Activated CD4-positive, alpha-beta T cell treated with anti-CD3 and anti-CD28 coated beads for 48 hours (primary cell): ENCODE measurements at regions not wholly inside any gene's neighbourhood (a gene's known extent, or its start where the extent isn't known, plus 50 kb on each side); places are given as distances from the start of the nearest gene placed in this dataset.

Experiments
- DNase-seq: peaks from one replicate; pipeline ENCODE4 v3.0.0-alpha.2; 2020

DNA sequence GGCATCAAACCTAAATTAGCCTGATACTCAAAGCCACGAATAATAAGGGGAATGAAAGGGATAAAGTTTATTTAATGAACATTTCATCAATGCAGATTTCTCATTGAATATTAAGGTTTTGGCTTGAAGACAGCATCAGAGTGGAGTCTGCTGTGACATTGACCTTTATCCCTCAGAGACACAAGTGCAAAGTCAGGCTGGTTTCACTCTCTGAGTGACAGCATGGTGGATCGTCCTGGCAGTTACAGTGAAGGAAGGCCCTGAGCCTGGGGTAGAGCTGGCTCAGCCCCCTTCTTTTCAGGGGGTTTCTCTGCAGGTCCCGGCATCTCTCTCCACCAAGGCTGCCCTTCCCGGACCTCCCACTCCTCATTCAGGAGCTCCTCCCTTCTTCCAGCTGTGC lies 503.1 kb downstream of the PREX1 start:
- no peak for DNase-seq

DNA sequence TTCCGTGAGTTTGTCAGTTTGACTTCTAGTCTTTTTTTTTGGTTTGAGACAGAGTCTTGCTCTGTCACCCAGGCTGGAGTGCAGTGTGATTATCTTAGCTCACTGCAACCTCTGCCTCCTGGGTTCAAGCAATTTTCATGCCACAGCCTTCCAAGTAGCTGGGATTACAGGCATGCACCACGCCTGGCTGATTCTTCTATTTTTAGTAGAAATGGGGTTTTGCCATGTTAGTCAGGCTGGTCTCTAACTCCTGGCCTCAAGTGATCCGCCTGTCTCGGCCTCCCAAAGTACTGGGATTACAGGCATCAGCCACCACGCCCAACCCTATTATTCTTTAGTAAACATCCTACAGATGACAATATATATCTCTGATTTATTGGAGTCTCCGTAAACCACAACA lies 506.5 kb downstream of the PREX1 start:
- no peak for DNase-seq

- no peak for DNase-seq
Measured at GRCh38 chr20:48319943-48320584, 507.7 kb downstream of the PREX1 start.

DNA sequence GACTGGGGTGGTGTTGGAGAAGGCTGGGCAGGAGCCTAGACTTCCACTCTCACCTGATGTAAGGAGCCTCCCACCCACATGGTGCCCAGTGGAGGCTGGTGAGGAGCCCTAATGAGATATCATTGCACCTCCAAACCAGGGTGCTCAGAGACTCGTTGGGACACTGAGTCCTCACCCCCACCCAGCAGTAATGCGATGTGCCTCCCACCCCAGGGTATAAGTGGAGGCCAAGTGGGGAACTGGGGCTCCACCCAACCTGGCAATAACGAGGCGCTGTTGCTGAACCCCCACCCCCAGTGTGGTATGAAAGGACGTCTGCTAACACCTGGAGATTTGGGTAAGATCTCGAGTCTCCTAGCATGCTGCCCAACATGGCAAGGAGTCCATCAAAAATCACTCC lies 510.2 kb downstream of the PREX1 start:
- no peak for DNase-seq

DNA sequence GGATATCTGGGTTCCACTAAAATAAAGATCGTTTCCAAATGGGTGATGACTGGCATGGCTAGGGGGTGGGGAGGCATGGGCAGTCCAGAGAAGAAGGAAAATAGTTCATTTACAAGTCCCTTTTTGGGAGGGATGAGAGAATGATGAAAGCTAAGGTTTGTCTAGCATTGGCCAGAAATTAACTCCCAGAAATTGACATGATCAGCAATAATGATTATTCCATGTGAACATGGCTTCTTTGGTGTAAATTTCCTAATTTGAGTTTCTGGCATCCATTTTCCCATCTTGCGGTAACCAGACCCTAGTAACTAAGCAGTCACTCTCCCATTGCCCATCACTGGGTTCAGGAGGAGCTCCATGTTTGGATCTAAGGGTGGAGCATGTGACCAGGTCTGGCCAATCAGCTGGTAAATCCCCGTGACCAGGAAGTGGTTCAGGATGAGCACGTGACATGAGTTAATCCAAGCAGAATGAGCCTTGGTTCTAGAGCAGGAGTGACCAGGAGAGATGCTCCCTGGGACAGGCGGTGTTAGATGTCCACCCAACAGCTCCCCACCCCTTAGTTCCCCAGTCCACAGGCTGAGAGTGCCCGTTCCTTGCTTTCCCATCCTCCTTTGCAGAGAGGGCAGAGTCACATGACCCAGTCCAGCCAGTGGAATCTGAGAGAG lies 512.7 kb downstream of the PREX1 start:
- DNase-seq, result no peak

DNA sequence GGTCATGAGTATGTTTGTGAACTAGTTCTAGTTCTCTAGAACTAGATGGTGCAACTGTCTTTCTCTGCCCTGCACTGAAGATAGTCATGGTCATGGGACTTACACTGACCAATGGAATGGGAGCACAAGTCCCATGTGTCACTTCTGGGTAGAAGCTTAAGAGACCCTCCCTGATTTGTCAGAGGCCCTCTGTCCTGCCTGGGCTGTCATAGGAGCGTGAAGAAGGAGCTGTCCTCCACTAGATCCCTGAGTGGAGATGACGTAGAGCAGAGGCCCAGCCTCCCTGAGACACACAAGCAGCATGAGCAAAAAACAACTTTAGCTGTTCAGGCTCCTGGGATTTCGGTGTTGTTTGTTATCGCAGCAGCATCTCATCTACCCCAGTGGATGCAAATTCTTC lies 514.5 kb downstream of the PREX1 start:
- DNase-seq, result no peak

GRCh38 chr20:48311956-48312355 lies 515.8 kb downstream of the PREX1 start:
- DNase-seq, result no peak

DNA sequence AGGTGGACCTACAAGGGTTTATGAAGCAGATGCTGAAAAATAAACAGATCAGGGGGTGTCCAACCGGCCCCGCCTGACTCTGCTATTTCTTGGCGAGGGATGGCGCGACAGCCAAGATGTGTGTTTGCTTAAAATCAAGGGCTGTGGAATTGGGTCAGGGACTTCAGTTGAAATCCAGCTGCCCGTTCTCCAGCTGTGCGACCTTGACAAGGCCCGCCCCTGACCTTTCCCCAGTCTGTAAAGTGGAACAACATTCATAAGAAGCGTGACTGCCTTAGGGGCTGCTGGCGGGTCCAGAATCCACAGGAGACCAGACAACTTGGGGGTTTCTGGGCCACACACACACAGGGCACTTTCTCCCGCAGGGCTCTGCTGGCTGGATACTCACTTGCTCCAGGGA lies 517.5 kb downstream of the PREX1 start:
- DNase-seq, result no peak

GRCh38 chr20:48309293-48309692 lies 518.5 kb downstream of the PREX1 start:
- no peak for DNase-seq

- no peak for DNase-seq
Measured at GRCh38 chr20:48308882-48309281, 518.9 kb downstream of the PREX1 start.

DNA sequence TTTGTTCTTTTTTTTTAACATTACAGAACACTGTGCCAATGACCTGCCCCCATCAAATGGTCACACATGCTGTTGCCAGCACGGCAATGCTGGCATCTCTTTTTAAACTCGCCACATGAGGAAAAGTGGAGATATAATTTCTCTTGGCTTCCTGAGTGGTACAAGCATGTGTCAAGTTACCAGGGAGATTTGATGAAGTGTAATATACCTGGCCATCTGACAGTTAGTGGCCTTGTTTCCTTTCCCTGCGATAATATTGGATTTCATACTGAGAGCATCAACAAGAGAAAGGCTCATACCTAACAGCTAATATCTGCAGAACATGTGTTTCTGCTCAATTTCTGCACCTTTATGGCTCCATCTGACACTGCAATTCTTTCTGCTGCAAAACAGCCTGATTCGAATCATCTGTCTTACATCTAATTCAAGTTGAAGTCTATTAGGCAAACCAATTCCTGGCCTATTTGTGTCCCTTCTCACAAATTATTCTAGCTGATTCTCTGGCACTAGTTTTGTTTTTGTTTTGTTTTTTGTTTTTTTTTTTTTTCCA lies 519.5 kb downstream of the PREX1 start:
- no peak for DNase-seq

DNA sequence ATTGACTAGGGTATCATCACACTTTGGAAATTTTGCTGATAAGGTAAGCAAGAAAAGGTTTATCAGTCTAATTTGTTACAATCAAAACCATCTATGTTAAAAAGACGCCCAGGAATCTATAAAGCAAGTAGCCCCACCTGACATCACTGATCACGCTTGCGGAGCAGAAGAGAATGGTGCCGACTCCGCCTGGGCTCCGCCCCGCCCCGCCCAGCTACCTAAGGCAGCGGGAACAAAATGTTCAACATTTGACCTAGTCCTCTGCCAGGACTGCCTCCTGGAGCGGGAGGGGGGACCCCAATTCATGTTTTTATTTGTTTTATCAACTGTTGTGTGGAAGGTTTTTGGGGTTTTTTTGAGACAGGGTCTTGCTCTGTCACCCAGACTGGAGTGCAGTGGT lies 520.5 kb downstream of the PREX1 start:
- no peak for DNase-seq

- DNase-seq, result no peak
Measured at GRCh38 chr20:48302844-48303542, 517.7 kb upstream of the SULF2 start.

GRCh38 chr20:48302149-48302548 lies 516.9 kb upstream of the SULF2 start:
- no peak for DNase-seq

DNA sequence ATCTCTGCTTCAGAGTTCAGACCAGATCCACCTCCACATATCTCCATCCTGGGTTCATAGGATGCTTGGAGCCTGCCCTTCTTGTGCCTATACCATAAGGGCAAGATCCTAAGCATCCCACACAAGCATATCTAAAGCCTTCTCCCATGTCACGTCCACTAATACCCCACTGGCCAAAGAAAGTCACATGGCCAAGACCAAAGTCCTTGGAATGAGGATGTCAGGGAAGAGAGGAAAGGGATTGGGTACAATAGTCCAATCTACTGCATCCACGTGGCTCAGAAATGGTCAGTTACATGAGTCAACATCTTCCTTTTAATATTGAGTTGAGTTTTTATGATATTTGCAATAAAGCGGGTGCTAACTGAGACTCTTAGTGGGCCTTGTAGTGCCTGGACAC lies 515.9 kb upstream of the SULF2 start:
- DNase-seq, result no peak

GRCh38 chr20:48300529-48300928 lies 515.2 kb upstream of the SULF2 start:
- DNase-seq, result no peak

DNA sequence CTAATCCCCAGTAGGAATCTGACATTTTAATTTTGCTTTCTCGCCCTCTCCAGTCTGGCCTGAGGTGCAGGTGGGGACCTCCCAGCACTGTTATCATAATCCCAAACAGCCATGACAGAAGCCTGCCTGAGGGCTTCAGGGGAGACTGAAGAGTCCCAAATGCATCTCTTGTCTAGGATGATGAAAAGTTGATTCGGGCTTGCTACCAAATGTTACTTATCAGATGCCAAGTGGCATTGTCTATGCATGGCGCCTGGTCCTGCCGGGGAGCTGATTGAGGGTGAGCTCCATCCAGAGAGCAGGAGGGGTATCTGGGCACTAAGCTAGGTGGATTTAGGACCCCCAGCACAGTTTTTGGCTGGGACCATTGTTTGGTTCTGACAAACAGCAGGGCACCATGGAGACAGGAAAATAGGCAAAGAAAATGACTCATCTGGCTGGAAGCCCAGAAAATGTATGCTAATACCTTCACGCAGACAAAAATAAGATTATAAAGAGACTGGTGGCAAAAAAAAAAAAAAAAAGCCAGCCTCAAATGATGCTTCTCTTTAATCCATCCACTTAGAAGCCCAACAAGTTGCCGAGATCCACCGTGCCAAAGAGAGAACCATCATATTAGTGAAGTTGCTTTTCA lies 513.7 kb upstream of the SULF2 start:
- DNase-seq, result no peak

- DNase-seq, result no peak
Measured at GRCh38 chr20:48298433-48298832, 513.2 kb upstream of the SULF2 start.

DNA sequence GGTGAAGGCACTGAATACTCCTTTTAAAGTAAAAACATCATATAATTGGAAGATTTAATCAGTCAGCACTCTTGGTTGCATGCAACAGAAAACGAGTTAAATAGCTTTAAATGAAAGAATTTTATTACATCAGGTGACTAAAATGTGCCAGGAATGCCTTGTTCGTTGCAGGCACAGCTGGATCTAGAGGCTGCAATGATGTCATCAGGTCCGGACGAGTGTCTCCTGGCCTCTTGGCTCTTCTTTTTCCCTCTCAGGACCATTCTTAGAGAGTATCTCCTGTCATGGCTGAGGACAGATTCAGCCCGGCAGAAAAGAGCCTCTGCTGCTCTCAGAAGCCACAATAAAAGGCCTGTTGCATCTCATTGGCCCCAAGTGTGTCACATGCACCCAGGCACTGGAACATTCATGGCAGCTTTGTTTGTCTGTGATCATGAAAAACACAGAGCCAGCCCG lies 510.7 kb upstream of the SULF2 start:
- DNase-seq, result no peak

DNA sequence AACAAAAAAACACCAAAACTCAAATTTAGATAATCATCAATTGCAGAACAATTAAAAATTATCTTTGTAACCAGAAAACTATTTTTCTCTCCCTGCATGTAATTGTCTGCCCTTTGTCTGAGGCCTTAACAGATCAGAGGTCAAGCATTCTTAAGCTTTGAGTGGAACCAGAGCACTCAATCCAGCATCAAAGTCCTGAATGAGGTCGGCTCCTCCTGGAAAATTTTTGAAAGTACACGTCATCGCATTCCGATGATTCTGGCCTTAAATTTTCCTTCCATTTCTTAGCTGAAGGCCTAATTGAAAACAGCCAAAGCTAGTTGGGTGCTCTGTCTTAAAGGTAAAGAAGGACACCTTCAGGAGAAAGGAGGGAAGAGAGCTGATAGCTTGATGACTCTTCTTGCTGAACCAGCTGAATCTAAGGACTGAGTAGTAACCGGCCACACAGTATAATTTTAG lies 510.2 kb upstream of the SULF2 start:
- no peak for DNase-seq

DNA sequence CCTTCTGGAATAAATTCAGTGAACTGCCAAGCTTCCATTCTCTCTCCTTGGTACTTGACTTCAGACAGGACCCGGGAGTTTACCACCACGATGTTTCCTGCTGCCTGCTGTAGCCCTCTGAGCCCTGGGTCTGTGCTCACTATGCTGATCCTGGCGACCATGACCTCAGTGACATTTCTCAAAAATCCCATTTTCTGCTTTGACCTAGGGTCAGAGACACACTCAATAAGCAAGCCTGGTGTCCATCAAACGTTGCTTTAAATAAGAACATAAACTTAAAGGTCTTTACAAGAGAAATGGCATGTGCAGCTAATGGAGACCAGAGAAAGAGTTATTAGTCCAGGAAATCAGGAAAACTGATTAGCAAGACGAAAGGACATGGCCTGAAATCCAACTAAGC lies 509.7 kb upstream of the SULF2 start:
- no peak for DNase-seq

- no peak for DNase-seq
Measured at GRCh38 chr20:48294196-48294595, 508.9 kb upstream of the SULF2 start.

GRCh38 chr20:48293671-48294070 lies 508.4 kb upstream of the SULF2 start:
- DNase-seq, result no peak
